HG03457 (cell line): ENCODE measurements at regions not wholly inside any gene's neighbourhood (a gene's known extent, or its start where the extent isn't known, plus 50 kb on each side); places are given as distances from the start of the nearest gene placed in this dataset.
"Not testable (repeated sequence)": the region's sequence is repeated elsewhere in the genome, so short reads cannot be mapped to it uniquely, and the experiment has no call there.

Experiments used
- ATAC-seq: cut with Tn5 transposase; IDR thresholded peaks from one replicate; pipeline ENCODE4 v1.9.1; 2021; ENCODE audit warnings: moderate number of reproducible peaks; ENCODE audit not compliant: unreplicated experiment

DNA sequence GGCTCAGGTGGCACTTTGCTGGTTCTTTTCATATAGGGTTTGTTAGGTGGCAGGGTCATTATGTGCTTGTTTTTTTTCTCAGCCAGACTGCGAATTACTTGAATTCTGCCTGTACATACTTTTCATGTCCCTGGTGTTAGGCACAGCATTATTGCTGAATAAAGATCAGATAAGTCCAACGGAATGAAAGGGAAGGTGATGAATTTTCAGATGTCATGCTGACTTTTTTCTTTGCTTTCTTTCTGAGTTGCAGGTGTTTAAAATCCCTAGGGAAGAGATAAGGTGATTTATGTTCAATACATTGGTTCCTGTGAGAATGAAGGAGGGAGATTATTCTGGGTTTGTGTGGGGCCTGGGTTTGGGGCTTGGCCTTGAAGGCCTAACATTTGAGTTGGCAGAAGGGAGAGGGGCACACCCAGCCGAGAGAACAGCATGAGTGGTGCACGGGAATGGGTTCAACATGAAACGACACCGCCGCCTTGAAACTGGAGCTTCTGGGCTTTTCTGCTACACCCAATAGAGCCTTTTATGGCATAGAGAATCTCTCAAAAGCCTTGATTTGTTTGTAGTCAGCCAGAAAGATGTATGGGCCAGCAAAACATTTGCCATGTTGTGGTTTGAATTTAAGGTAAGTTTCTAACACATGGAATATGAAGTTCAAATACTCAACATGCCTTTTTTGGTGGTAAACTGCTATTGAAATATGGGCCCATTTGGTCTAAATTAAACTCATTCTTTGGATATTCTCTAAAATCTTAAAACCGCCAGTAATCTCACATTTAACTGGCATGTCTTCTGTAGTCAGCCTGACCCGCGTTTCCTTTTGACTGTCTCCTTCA, 477.0 kb downstream of the PCNX1 start:
- ATAC-seq = no peak

GRCh38 chr14:71387753-71388152, 480.5 kb downstream of the PCNX1 start:
- ATAC-seq = no peak

DNA sequence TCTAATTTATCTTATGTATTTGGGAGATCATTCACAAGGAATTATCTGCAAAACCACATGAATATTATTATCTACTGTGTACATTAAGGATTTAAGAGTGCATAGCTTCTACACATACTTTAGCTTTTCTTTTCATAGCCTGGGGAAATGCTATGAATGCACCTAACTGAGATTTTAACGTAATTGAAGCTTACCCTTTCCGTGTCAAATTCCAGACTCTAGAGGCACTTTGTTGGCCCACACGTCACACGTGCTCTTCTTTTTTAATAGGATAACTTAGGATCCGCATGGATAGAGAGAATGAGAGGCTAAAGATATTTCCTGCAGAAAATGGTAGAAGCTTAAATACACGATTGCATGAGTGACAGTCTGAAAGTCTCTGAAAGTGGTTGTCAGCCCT, 481.1 kb downstream of the PCNX1 start:
- ATAC-seq = no peak

GRCh38 chr14:71388862-71389261, 481.6 kb downstream of the PCNX1 start:
- ATAC-seq = no peak

DNA sequence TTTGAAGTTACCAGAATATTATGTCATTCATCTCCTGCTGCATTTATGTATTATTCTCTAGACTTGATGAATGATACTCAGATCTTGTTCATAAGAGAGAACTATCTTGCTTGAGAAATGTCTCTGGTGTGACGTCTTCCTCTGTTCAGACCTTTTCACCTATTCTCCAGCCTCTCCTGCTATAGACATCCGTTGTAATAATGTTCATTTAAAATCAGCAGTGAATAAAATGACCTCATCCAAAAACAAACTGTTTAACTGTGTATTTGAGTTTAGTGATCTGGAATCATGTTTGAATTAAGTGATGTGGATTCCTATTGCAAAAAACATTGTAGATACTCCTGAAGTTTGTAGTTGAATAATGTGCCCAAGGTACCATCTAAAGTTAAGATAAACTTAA, 487.1 kb downstream of the PCNX1 start:
- ATAC-seq = no peak

GRCh38 chr14:71395151-71395604, 487.9 kb downstream of the PCNX1 start:
- no peak for ATAC-seq

DNA sequence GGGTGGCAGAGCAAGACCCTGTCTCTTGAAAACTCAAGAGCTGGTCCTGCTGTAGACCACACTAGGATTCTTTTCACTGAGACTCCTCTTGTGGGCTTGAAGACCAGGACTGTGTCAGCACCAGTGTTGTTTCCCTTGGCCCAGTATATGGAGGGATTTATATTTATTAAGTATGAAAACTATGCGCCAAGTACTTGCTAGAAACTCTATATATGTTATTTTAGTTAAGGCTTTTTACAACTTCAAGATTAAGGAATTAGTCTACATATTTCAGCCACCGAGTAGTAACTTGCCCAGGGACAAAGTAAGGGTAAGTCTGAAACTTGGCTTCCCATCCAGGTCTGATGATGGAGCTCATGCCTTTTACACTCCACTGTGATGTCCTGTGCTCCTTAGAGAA, 488.4 kb downstream of the PCNX1 start:
- ATAC-seq = no peak

- no peak for ATAC-seq
These were observed 488.9 kb downstream of the PCNX1 start for GRCh38 chr14:71396050-71396677.

DNA sequence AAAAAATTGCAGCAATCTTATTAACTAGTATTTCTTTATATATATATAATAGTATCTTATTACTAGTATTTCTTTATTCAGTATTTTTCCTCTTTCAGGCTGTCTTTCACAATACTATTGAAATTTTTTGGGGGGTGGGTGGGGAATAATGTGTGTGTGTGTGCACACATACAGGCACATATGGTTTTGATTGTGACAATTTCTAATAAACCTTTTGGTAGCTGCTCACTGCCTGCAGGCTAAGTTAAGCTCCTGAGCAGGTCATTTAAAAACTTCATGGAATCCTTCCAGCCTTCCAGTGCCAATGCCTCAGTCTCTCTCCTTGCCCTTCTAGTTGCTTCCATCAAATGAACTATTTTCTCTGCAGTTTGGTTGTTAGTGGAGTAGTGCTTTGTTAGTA, 490.1 kb downstream of the PCNX1 start:
- no peak for ATAC-seq

DNA sequence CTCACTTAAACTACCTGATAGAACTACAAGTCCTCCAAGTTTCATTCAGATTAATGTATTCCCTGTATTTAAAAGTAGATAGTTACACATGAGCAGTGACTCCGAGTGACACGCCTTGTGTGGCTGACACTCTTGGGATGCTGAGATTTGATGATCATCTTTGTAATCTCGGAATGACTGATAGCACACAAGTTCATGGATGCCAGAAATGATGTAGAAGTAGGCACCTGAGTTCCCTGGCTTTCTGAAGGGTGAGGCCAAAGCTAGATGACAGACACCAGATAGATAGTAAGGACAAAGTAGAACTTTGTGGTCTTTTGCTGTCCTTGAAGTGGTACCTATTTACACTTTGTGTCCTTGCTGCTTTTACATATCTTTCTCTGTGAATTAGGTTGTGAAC, 491.2 kb downstream of the PCNX1 start:
- ATAC-seq = no peak

- ATAC-seq = peak; percentile 47
These were observed 491.8 kb downstream of the PCNX1 start for GRCh38 chr14:71399057-71399487.

- ATAC-seq = no peak
These were observed 493.6 kb downstream of the PCNX1 start for GRCh38 chr14:71400871-71401321.

GRCh38 chr14:71402415-71402814, 495.2 kb downstream of the PCNX1 start:
- not testable (repeated sequence) for ATAC-seq

GRCh38 chr14:71403656-71404055, 496.4 kb downstream of the PCNX1 start:
- no peak for ATAC-seq

DNA sequence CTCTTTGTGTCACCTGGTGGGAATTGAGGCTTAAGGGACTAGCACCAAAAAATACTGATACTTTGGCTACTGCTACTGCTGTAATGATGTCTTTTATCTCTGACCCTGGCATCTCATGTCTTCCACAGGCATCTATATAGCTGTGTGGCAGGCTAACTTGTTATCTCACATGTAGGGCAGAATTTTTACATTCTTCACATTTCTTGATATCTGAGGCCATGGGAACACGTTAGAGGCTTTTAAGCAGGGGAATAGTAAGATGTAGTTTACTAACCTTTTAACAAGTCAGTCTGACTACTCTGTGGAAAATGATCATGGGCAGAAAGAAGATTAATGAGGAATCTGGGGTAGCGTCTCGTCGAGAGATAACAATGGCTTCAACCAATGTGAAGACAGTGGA, 498.4 kb downstream of the PCNX1 start:
- ATAC-seq = no peak

DNA sequence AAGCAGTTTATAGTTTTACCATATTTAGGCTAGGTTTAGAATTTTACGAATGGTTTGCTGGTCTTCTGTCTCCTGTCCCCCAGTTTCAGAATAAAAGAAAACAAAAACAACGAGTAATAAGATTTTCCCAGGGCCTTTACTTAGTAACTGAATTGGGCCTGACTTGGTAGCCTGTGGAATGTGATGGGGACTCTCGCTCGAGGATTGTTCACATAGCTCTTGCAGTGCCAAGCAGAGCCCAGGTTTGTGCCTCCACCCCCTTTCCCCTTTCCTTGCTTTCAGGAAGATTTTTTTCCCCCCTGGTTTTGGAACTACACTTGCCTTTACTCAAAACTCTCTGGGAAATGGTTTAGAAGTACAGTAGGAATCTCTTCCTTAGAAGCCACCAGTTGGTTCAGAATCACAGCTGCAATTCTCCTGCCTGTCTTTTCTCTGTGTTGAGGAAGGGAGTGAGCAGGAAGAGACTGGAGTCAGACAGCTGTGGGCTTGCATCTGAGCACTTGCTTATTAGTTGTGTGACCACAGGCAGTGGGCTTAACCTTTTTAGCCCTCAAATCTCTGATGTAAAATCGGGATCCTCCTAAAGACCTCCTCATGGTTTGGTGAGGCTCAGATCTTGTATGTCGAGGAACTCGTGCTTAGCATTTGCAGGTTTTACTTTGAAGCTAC, 501.2 kb downstream of the PCNX1 start:
- no peak for ATAC-seq

DNA sequence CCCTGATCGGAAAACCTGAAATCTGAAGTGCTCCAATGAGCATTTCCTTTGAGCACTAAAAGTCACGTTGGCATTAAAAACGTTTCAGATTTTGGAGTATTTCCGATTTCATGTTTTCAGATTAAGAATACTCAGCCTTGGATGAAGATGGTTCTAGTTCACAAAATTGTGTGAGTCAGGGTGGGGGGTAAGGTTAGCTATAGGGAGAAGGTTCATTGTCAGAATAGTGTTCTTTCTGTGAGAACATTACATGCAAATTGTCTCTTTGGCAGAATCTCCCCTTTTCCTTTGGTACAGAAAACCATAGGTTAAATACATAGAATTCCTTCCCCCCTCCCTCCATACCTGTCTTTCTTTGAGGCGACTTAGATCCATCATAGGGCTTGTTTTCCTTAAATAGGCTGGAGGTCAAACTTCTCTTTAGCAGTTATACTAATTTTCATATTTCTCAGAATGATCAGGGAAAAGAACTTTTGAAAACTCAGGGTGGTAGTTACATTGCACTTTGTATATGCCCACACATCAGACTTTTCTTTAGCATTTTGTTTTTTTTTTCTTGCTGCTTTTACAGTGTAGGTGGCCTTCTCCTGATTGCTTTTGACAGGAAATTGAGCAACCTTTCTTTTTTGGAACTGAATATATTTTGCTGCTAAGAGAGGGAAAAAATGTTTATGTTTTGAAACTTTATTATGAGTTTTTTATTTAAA, 503.5 kb downstream of the PCNX1 start:
- ATAC-seq = no peak

DNA sequence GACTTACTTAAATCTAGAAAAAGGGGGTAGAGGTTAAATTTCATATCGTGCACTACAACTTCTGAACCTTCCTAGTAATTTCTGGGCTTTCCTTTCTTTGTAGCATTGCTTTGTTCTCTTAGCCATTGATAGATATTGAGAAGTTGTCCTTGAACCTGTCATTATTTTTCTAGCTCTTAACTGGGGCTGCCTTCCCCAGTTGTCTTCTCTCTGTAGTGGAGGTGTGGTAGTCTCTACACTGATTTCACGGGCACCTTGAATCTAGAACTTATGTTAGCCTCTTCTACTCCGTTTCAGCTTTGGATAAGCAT, 504.0 kb downstream of the PCNX1 start:
- ATAC-seq = no peak

GRCh38 chr14:71411738-71412137, 504.5 kb downstream of the PCNX1 start:
- no peak for ATAC-seq

DNA sequence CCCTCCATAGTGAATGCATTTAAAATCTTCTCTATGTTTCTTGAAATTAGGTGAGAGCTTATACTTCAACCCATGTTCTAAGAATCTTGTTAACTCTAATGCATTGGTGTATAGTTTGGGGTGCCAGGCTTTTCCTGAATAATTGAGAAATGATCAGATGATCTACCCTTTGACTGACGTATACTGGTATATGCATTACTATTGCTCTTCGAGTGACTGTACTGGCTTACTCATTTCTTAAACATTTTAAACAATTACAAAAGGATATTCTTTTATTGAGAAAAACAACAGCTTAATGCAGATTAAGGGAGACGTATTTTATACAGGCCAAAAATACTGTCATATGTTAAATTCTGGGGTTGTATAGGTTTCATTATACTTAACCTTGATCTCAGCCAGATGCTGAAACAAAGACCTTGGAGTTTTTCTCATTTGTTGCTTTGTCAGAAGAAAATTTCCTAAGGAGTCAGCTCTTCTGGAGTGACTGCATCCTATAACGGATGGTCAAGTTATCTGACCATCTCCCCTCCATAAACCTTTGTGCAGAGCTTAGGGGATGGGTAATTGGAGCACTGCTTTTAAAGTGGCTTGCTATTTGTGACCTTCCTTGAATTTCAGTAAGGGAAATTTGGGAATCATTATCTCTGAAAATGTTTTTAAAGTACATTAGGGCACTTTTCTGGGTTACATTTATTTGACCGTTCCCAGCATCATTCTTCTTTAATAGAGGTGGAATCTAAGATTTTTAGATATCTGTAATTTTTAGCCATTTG, 507.6 kb downstream of the PCNX1 start:
- ATAC-seq = no peak

GRCh38 chr14:71415404-71415690, 508.1 kb downstream of the PCNX1 start:
- no peak for ATAC-seq
